ENCODE measurements at regions not wholly inside any gene's neighbourhood (a gene's known extent, or its start where the extent isn't known, plus 50 kb on each side); places are given as distances from the start of the nearest gene placed in this dataset.

DNA sequence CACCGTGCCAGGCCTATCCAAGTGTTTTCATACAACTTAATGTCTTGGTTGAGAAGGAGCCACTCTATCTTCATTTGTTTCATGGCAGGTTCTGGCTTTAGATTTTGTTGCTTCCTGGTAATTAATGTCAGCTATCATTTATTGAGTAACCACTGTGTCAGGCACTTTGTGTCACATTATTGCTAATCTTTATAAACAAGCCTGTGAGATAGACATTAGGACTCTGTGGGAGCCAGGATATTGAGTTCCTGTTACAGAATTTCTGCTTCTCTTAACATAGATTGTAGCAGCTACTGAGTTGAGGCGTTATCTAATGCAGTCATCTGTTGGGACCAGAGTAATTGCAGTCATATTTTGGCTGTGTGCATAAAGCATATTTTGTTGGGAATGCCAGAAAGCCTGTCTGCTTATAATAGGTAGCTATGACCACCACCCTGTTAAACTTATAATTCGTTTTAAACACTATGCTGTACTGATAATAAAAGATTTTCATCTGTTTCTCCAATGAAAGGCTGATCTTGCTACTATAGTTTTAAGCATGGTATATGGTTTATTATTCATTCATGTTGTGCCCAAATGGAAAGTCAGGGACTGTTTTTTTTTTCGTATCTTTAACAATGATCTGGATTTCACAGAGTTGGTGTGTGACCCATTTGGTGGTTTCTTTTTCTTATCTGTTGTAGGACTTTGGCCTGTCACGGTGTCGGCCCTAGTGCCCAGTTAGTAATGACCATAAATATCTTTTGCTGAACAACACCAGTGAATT lies 432.6 kb downstream of the PCNX1 start:
- TF ChIP-seq, protein P1, sequence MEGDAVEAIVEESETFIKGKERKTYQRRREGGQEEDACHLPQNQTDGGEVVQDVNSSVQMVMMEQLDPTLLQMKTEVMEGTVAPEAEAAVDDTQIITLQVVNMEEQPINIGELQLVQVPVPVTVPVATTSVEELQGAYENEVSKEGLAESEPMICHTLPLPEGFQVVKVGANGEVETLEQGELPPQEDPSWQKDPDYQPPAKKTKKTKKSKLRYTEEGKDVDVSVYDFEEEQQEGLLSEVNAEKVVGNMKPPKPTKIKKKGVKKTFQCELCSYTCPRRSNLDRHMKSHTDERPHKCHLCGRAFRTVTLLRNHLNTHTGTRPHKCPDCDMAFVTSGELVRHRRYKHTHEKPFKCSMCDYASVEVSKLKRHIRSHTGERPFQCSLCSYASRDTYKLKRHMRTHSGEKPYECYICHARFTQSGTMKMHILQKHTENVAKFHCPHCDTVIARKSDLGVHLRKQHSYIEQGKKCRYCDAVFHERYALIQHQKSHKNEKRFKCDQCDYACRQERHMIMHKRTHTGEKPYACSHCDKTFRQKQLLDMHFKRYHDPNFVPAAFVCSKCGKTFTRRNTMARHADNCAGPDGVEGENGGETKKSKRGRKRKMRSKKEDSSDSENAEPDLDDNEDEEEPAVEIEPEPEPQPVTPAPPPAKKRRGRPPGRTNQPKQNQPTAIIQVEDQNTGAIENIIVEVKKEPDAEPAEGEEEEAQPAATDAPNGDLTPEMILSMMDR (IDR thresholded peaks at IDR 0.05): no peak
- no peak for TF ChIP-seq POLR2A (IDR thresholded peaks at IDR 0.05)
